Upper lobe of left lung (tissue), 4 donors: ENCODE measurements at regions not wholly inside any gene's neighbourhood (a gene's known extent, or its start where the extent isn't known, plus 50 kb on each side); places are given as distances from the start of the nearest gene placed in this dataset.

Source experiments
- CTCF ChIP-seq, 6 experiments: fragments of 450-650 bp in 4 of 6; fragments of 200-600 bp in 2 of 6; sonication (generic) in 2 of 6; IDR thresholded peaks; one replicate each; pipeline ENCODE4 v1.5.1; 2016 to 2019; ENCODE audit warnings: antibody characterized with exemption in 6 of 6
- POLR2A ChIP-seq, 4 donors: fragments of 450-650 bp; IDR thresholded peaks; one replicate each; pipeline ENCODE4 v1.5.1; 2016 to 2017; ENCODE audit warnings: antibody characterized with exemption in 4 of 4, mild to moderate bottlenecking in 2 of 4

DNA sequence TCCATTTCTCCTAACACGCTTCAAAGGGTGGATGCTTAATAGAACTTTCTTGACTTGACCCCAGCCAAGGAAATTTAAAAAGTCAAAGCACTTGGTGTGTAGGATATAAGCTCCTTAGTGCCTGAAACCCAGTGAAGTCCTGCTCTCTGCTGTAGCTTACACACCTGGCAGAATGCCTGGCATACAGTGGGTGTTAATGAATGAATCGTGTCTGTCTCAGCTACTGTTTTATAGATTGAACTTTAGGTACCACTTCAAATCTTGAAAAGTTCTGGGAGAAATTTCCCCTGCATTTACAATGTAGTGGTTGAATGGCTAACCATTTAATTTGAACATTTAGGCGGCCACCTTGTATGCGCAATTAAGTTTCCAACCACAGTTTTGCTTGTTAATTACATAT, 70.5 kb upstream of the ZNF217 start:
- no peak for TF ChIP-seq CTCF (IDR thresholded peaks at IDR 0.05)
- no peak for TF ChIP-seq POLR2A (IDR thresholded peaks at IDR 0.05)
